ENCODE measurements at regions not wholly inside any gene's neighbourhood (a gene's known extent, or its start where the extent isn't known, plus 50 kb on each side); places are given as distances from the start of the nearest gene placed in this dataset.

GRCh38 chr4:55011761-55012160 lies 113.6 kb downstream of the KDR start:
- H4K20me1 ChIP-seq (ENCODE audit: insufficient read depth, low read length), result no peaks in the 10 kb centered on the region
- no peak for TF ChIP-seq EZH2 (IDR thresholded peaks at IDR 0.05; ENCODE audit: borderline replicate concordance, low read length)
- TF ChIP-seq CTCF (IDR thresholded peaks at IDR 0.05; ENCODE audit: low read length), result no peak
- H3K4me2 ChIP-seq (ENCODE audit: low read length), result no peak overlapping the region
- H3K4me1 ChIP-seq (ENCODE audit: insufficient read depth, low read length, severe bottlenecking), result no peaks in the 10 kb centered on the region
- H3K9me3 ChIP-seq (ENCODE audit: low read length), result no peaks in the 10 kb centered on the region
- no peak overlapping the region for H3K27ac ChIP-seq (ENCODE audit: low read depth, low read length, poor library complexity, severe bottlenecking)
- H3K79me2 ChIP-seq (ENCODE audit: insufficient read depth, low read length), result no peaks in the 10 kb centered on the region
- H3K4me3 ChIP-seq (ENCODE audit: low read depth, low read length, poor library complexity, severe bottlenecking), result no peak overlapping the region
- H3K27me3 ChIP-seq (ENCODE audit: insufficient read depth, low read length), result no peaks in the 10 kb centered on the region
- no peaks in the 10 kb centered on the region for H3K9me2 ChIP-seq (ENCODE audit: low read depth, low read length)
- no peaks in the 10 kb centered on the region for H3F3A ChIP-seq (ENCODE audit: insufficient read depth, low read length)
- H3K36me3 ChIP-seq (ENCODE audit: insufficient read depth, low read length), result no peaks in the 10 kb centered on the region
- H3K9ac ChIP-seq (ENCODE audit: low read length), result no peak overlapping the region
- no peak overlapping the region for H2AFZ ChIP-seq (ENCODE audit: low read length)

GRCh38 chr4:55010550-55010949 lies 114.8 kb downstream of the KDR start:
- Histone ChIP-seq H3K9me3 (ENCODE audit: low read length) (no peaks in the 10 kb centered on the region), H3K36me3 (ENCODE audit: insufficient read depth, low read length) (no peaks in the 10 kb centered on the region), H3K9me2 (ENCODE audit: low read depth, low read length) (no peaks in the 10 kb centered on the region), H2AFZ (ENCODE audit: low read length) (no peak overlapping the region), H3K4me2 (ENCODE audit: low read length) (no peak overlapping the region), H3K4me1 (ENCODE audit: insufficient read depth, low read length, severe bottlenecking) (no peaks in the 10 kb centered on the region), H3K27ac (ENCODE audit: low read depth, low read length, poor library complexity, severe bottlenecking) (no peak overlapping the region), H4K20me1 (ENCODE audit: insufficient read depth, low read length) (no peaks in the 10 kb centered on the region), H3K4me3 (ENCODE audit: low read depth, low read length, poor library complexity, severe bottlenecking) (no peak overlapping the region), H3K27me3 (ENCODE audit: insufficient read depth, low read length) (no peaks in the 10 kb centered on the region), H3F3A (ENCODE audit: insufficient read depth, low read length) (no peaks in the 10 kb centered on the region), H3K9ac (ENCODE audit: low read length) (no peak overlapping the region), H3K79me2 (ENCODE audit: insufficient read depth, low read length) (no peaks in the 10 kb centered on the region)
- TF ChIP-seq CTCF (IDR thresholded peaks at IDR 0.05; ENCODE audit: low read length), result no peak
- TF ChIP-seq EZH2 (IDR thresholded peaks at IDR 0.05; ENCODE audit: borderline replicate concordance, low read length), result no peak

- no peaks in the 10 kb centered on the region for H3F3A ChIP-seq (ENCODE audit: insufficient read depth, low read length)
- no peaks in the 10 kb centered on the region for H3K9me2 ChIP-seq (ENCODE audit: low read depth, low read length)
- H3K79me2 ChIP-seq (ENCODE audit: insufficient read depth, low read length), result no peaks in the 10 kb centered on the region
- TF ChIP-seq CTCF (IDR thresholded peaks at IDR 0.05; ENCODE audit: low read length) (peak; percentile 49), EZH2 (IDR thresholded peaks at IDR 0.05; ENCODE audit: borderline replicate concordance, low read length) (no peak)
- no peak overlapping the region for H3K27ac ChIP-seq (ENCODE audit: low read depth, low read length, poor library complexity, severe bottlenecking)
- H3K27me3 ChIP-seq (ENCODE audit: insufficient read depth, low read length), result no peaks in the 10 kb centered on the region
- no peak overlapping the region for H3K4me3 ChIP-seq (ENCODE audit: low read depth, low read length, poor library complexity, severe bottlenecking)
- H3K36me3 ChIP-seq (ENCODE audit: insufficient read depth, low read length), result no peaks in the 10 kb centered on the region
- no peaks in the 10 kb centered on the region for H4K20me1 ChIP-seq (ENCODE audit: insufficient read depth, low read length)
- no peak overlapping the region for H3K4me2 ChIP-seq (ENCODE audit: low read length)
- H3K4me1 ChIP-seq (ENCODE audit: insufficient read depth, low read length, severe bottlenecking), result no peaks in the 10 kb centered on the region
- H2AFZ ChIP-seq (ENCODE audit: low read length), result no peak overlapping the region
- no peaks in the 10 kb centered on the region for H3K9me3 ChIP-seq (ENCODE audit: low read length)
- no peak overlapping the region for H3K9ac ChIP-seq (ENCODE audit: low read length)
Observed at GRCh38 chr4:55008166-55009056, 117.0 kb downstream of the KDR start.
